Caco-2 (cell line): ENCODE measurements at regions not wholly inside any gene's neighbourhood (a gene's known extent, or its start where the extent isn't known, plus 50 kb on each side); places are given as distances from the start of the nearest gene placed in this dataset.

Experiments
- BruUV-seq: library from RNA; stranded (reverse); fragments of 400-500 nt; replicated peaks from 2 replicates; lab custom pipeline; 2021; lab: Mats Ljungman, UMichigan
- CTCF ChIA-PET: fragments of 300-600 bp; sonication (Branson Sonifier 250); formaldehyde crosslinking; loops from one replicate; lab custom pipeline; 2022; ENCODE audit warnings: antibody characterized with exemption; lab: Charles Lee
- POLR2A ChIA-PET: fragments of 300-600 bp; sonication (Branson Sonifier 250); formaldehyde crosslinking; loops from one replicate; lab custom pipeline; 2022; ENCODE audit warnings: antibody characterized with exemption; lab: Charles Lee
- DNase-seq, 2 experiments: peaks; one replicate each; pipeline versions ENCODE4 v3.0.0 to v3.0.0-alpha.2; 2020 to 2022
- H3K27me3 ChIP-seq: replicated peaks from 2 replicates; pipeline ENCODE4 v1.6.0; 2011; ENCODE audit warnings: low read length; ENCODE audit not compliant: control insufficient read depth, insufficient read depth
- H3K36me3 ChIP-seq: 2 replicates; pipeline ENCODE4 v1.5.1; 2011; ENCODE audit warnings: low read length; ENCODE audit not compliant: control insufficient read depth, insufficient read depth
- H3K4me1 ChIP-seq: fragments of 250-450 bp; sonication (Bioruptor Pico); 2 replicates; pipeline ENCODE4 v1.5.1; 2020; ENCODE audit warnings: mild to moderate bottlenecking
- H3K4me3 ChIP-seq: 2 replicates; pipeline ENCODE4 v1.5.1; 2011; ENCODE audit warnings: low read depth, mild to moderate bottlenecking, control low read depth, low read length
- H3K9me3 ChIP-seq: fragments of 250-450 bp; sonication (Bioruptor Pico); 2 replicates; pipeline ENCODE4 v1.5.1; 2020; ENCODE audit warnings: mild to moderate bottlenecking, moderate library complexity
- H3K27ac Mint-ChIP-seq: one replicate; pipeline ENCODE4 v1.8.0; 2022; ENCODE audit warnings: mixed read lengths; ENCODE audit not compliant: unreplicated experiment
- H3K27me3 Mint-ChIP-seq: one replicate; pipeline ENCODE4 v1.8.0; 2022; ENCODE audit warnings: mixed read lengths; ENCODE audit not compliant: insufficient read depth, unreplicated experiment
- H3K36me3 Mint-ChIP-seq: one replicate; pipeline ENCODE4 v1.8.0; 2022; ENCODE audit warnings: mild to moderate bottlenecking, mixed read lengths; ENCODE audit not compliant: insufficient read depth, unreplicated experiment
- H3K4me1 Mint-ChIP-seq: one replicate; pipeline ENCODE4 v1.8.0; 2022; ENCODE audit warnings: low read depth, mixed read lengths; ENCODE audit not compliant: unreplicated experiment
- H3K4me3 Mint-ChIP-seq: one replicate; pipeline ENCODE4 v1.8.0; 2022; ENCODE audit warnings: mild to moderate bottlenecking, moderate library complexity, mixed read lengths; ENCODE audit not compliant: unreplicated experiment
- H3K9me3 Mint-ChIP-seq: one replicate; pipeline ENCODE4 v1.8.0; 2022; ENCODE audit warnings: mixed read lengths; ENCODE audit not compliant: unreplicated experiment
- CTCF ChIP-seq, 2 experiments: fragments of 200-600 bp in 1 of 2; IDR thresholded peaks; 1 replicate in 1 of 2; 2 replicates in 1 of 2; pipeline versions ENCODE4 v1.5.1 to v1.8.0; 2011 to 2022; ENCODE audit warnings: antibody characterized with exemption in 1 of 2, control low read depth in 1 of 2, inconsistent platforms in 1 of 2, low read depth in 1 of 2, low read length in 1 of 2, mild to moderate bottlenecking in 1 of 2, moderate library complexity in 1 of 2; ENCODE audit not compliant: insufficient read depth in 1 of 2, severe bottlenecking in 1 of 2, unreplicated experiment in 1 of 2
- intact Hi-C: fragments of 100-400 bp; cut with micrococcal nuclease; formaldehyde crosslinking; loops from one replicate; pipeline ENCODE4 v1.10.0; 2022; ENCODE audit not compliant: unreplicated experiment

- no peaks in the 10 kb centered on the region for H3K9me3 ChIP-seq
- H3K36me3 Mint-ChIP-seq, result peaks cover under 1% of the 10 kb centered on the region
- no peaks in the 10 kb centered on the region for H3K27me3 Mint-ChIP-seq
- no peak overlapping the region for H3K27ac Mint-ChIP-seq
- intact Hi-C loops, result loop anchor here (10.0 kb wide), 2 partner anchors 82 to 182 kb away; no protein-coding TSS in a partner anchor
- no peak overlapping the region for H3K4me3 Mint-ChIP-seq
- no peaks in the 10 kb centered on the region for H3K27me3 ChIP-seq
- TF ChIP-seq CTCF (IDR thresholded peaks at IDR 0.05; ENCODE audit: insufficient read depth in 1 of 2, low read depth in 1 of 2, low read length in 1 of 2, severe bottlenecking in 1 of 2, unreplicated experiment in 1 of 2), result no peak
- no peak for DNase-seq
- no peaks in the 10 kb centered on the region for H3K9me3 Mint-ChIP-seq
- H3K36me3 ChIP-seq, result no peaks in the 10 kb centered on the region
- peaks cover 24% of the 10 kb centered on the region for H3K4me1 ChIP-seq
- POLR2A ChIA-PET, result no interaction called here
- CTCF ChIA-PET, result no interaction called here
- H3K4me1 Mint-ChIP-seq, result peaks cover 7% of the 10 kb centered on the region
- no TSS peak for BruUV-seq
- H3K4me3 ChIP-seq, result no peak overlapping the region
Measured at GRCh38 chrX:10753116-10753515, 132.7 kb upstream of the MID1 start.

GRCh38 chrX:10754445-10754844 lies 134.1 kb upstream of the MID1 start:
- TF ChIP-seq CTCF (IDR thresholded peaks at IDR 0.05; ENCODE audit: insufficient read depth in 1 of 2, low read depth in 1 of 2, low read length in 1 of 2, severe bottlenecking in 1 of 2, unreplicated experiment in 1 of 2), result no peak
- Mint-ChIP-seq H3K27me3 (no peaks in the 10 kb centered on the region), H3K4me1 (peaks cover 7% of the 10 kb centered on the region), H3K27ac (no peak overlapping the region), H3K4me3 (no peak overlapping the region), H3K9me3 (no peaks in the 10 kb centered on the region), H3K36me3 (peaks cover 3% of the 10 kb centered on the region)
- H3K9me3 ChIP-seq, result no peaks in the 10 kb centered on the region
- ChIA-PET POLR2A (no interaction called here), CTCF (interaction anchor here (0.7 kb wide), 1 partner anchor 146 kb away, joined by 3 read pairs; no protein-coding TSS in a partner anchor)
- no TSS peak for BruUV-seq
- no peak overlapping the region for H3K4me3 ChIP-seq
- no peaks in the 10 kb centered on the region for H3K36me3 ChIP-seq
- peaks cover 24% of the 10 kb centered on the region for H3K4me1 ChIP-seq
- DNase-seq, result no peak
- no peaks in the 10 kb centered on the region for H3K27me3 ChIP-seq
- intact Hi-C loops, result loop anchor here (10.0 kb wide), 2 partner anchors 80 to 180 kb away; no protein-coding TSS in a partner anchor

GRCh38 chrX:10755439-10756334 lies 135.3 kb upstream of the MID1 start:
- peak; percentile 45 to 67 for DNase-seq
- H3K36me3 ChIP-seq, result no peaks in the 10 kb centered on the region
- CTCF ChIA-PET, result interaction anchor here (0.8 to 1.8 kb wide), 3 partner anchors 14 to 345 kb away, joined by 4 to 7 read pairs (median 4); no protein-coding TSS in a partner anchor
- Mint-ChIP-seq H3K4me1 (peaks cover 7% of the 10 kb centered on the region), H3K9me3 (no peaks in the 10 kb centered on the region), H3K27me3 (no peaks in the 10 kb centered on the region), H3K4me3 (peak overlapping the region; percentile 63), H3K27ac (peak overlapping the region; percentile 67), H3K36me3 (peaks cover 6% of the 10 kb centered on the region)
- intact Hi-C loops, result loop anchor here (5.0 to 10.0 kb wide), 3 partner anchors 79 to 347 kb away; no protein-coding TSS in a partner anchor
- TSS peak; percentile 79 for BruUV-seq
- TF ChIP-seq CTCF (IDR thresholded peaks at IDR 0.05; ENCODE audit: insufficient read depth in 1 of 2, low read depth in 1 of 2, low read length in 1 of 2, severe bottlenecking in 1 of 2, unreplicated experiment in 1 of 2), result no peak
- POLR2A ChIA-PET, result interaction anchor here (1.1 kb wide), 1 partner anchor 146 kb away, joined by 3 read pairs; no protein-coding TSS in a partner anchor
- H3K9me3 ChIP-seq, result no peaks in the 10 kb centered on the region
- no peaks in the 10 kb centered on the region for H3K27me3 ChIP-seq
- peaks cover 24% of the 10 kb centered on the region for H3K4me1 ChIP-seq
- no peak overlapping the region for H3K4me3 ChIP-seq
